ENCODE measurements at regions not wholly inside any gene's neighbourhood (a gene's known extent, or its start where the extent isn't known, plus 50 kb on each side); places are given as distances from the start of the nearest gene placed in this dataset.
"Not testable (repeated sequence)": the region's sequence is repeated elsewhere in the genome, so short reads cannot be mapped to it uniquely, and the experiment has no call there.

DNA sequence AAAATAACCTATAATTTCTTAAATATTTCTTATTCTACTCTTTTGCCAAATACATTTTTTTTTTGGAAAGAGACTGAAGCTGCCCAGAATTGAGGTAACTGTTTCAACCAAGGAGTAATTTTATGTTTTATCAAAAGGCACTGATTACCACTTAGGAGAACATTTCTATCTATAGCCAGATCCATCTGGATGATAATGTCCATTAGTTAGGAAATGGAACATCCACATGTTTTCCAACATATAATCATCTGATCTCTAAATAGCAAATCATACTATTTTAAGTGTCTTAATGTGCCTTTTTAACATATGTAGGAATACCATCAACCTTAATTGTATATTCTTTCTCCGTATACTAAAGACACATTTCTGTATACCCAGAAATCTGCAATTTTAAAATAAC is 1068.9 kb downstream of the NXPH1 start:
- TF ChIP-seq, protein P1, sequence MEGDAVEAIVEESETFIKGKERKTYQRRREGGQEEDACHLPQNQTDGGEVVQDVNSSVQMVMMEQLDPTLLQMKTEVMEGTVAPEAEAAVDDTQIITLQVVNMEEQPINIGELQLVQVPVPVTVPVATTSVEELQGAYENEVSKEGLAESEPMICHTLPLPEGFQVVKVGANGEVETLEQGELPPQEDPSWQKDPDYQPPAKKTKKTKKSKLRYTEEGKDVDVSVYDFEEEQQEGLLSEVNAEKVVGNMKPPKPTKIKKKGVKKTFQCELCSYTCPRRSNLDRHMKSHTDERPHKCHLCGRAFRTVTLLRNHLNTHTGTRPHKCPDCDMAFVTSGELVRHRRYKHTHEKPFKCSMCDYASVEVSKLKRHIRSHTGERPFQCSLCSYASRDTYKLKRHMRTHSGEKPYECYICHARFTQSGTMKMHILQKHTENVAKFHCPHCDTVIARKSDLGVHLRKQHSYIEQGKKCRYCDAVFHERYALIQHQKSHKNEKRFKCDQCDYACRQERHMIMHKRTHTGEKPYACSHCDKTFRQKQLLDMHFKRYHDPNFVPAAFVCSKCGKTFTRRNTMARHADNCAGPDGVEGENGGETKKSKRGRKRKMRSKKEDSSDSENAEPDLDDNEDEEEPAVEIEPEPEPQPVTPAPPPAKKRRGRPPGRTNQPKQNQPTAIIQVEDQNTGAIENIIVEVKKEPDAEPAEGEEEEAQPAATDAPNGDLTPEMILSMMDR (IDR thresholded peaks at IDR 0.05; ENCODE audit: low read depth, low read length) = no peak
- no peaks in the 10 kb centered on the region for H3K4me1 ChIP-seq (ENCODE audit: low read depth)
- H3K27ac ChIP-seq = no peak overlapping the region
- H3K36me3 ChIP-seq = no peaks in the 10 kb centered on the region
- no peaks in the 10 kb centered on the region for H3K27me3 ChIP-seq
- no peak for DNase-seq (ENCODE audit: low read depth in 1 of 2, low spot score in 1 of 2)
- H3K4me3 ChIP-seq = no peak overlapping the region
- H3K9me3 ChIP-seq (ENCODE audit: low read depth) = no peaks in the 10 kb centered on the region

DNA sequence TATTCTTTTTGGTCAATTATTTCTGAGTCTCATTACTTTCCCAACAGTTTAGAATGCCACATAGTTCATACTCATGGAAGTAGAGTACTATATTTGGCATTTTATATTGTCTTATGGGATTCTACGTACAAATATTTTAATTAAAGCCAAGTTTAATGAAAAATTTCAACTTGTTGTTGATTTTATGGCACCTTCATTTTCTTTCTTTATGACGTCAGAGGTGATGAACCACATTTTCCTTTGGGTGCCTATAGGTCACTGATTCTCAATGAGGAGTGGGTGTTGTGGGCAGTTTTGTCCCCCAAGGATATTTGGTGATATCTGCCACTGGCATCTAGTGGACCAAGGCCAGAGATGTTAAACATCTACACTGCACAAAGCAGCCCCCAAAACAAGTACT is 1071.3 kb downstream of the NXPH1 start:
- no peaks in the 10 kb centered on the region for H3K4me1 ChIP-seq (ENCODE audit: low read depth)
- no peaks in the 10 kb centered on the region for H3K27me3 ChIP-seq
- TF ChIP-seq, protein P1 (IDR thresholded peaks at IDR 0.05; ENCODE audit: low read depth, low read length) = no peak
- no peaks in the 10 kb centered on the region for H3K36me3 ChIP-seq
- no peaks in the 10 kb centered on the region for H3K9me3 ChIP-seq (ENCODE audit: low read depth)
- no peak overlapping the region for H3K27ac ChIP-seq
- DNase-seq (ENCODE audit: low read depth in 1 of 2, low spot score in 1 of 2) = no peak
- no peak overlapping the region for H3K4me3 ChIP-seq

DNA sequence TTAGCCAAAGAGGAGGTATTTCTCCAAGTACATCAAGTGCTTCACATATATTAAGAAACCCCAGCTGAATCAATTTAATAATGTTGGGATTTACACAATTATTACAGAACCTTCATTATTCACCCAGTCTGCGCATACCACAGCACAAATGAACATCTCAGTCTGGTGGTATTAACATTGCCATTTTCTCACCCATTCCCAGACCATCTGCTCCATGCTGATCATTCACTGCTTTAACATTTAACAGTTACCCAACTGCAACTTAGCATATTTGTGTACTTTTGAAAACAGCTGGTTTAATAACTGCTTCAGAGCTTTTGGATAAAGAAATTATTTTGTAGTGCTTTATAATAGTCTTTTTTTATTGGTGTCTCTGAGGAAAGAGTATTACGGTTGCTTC is 1072.1 kb downstream of the NXPH1 start:
- no peak for DNase-seq (ENCODE audit: low read depth in 1 of 2, low spot score in 1 of 2)
- no peaks in the 10 kb centered on the region for H3K4me1 ChIP-seq (ENCODE audit: low read depth)
- H3K36me3 ChIP-seq = no peaks in the 10 kb centered on the region
- H3K27me3 ChIP-seq = no peaks in the 10 kb centered on the region
- TF ChIP-seq, protein P1 (IDR thresholded peaks at IDR 0.05; ENCODE audit: low read depth, low read length) = no peak
- no peaks in the 10 kb centered on the region for H3K9me3 ChIP-seq (ENCODE audit: low read depth)
- no peak overlapping the region for H3K27ac ChIP-seq
- H3K4me3 ChIP-seq = no peak overlapping the region

DNA sequence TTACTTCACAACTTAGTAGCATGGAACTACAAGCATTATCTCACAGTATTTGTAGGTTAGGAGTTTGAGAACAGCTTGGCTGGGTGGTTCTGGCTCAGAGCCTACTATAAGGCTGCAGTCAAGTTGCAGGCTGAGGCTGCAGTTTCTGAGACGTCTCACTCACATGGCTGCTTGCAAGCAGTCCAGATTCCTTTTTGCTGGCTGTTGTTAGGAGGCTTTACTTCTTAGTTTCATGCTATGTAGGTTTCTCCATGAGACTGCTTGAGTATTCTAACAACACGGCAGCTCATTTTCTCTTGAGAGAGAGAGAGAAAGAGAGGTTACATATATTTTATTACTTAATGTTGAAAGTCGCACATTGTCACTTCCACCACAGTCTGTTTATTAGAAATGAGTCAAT is 1073.9 kb downstream of the NXPH1 start:
- Histone ChIP-seq H3K27me3 (no peaks in the 10 kb centered on the region), H3K36me3 (no peaks in the 10 kb centered on the region), H3K4me3 (no peak overlapping the region), H3K9me3 (ENCODE audit: low read depth) (no peaks in the 10 kb centered on the region), H3K4me1 (ENCODE audit: low read depth) (no peaks in the 10 kb centered on the region), H3K27ac (no peak overlapping the region)
- TF ChIP-seq, protein P1 (IDR thresholded peaks at IDR 0.05; ENCODE audit: low read depth, low read length) = no peak
- DNase-seq (ENCODE audit: low read depth in 1 of 2, low spot score in 1 of 2) = peak; percentile 8 to 19

DNA sequence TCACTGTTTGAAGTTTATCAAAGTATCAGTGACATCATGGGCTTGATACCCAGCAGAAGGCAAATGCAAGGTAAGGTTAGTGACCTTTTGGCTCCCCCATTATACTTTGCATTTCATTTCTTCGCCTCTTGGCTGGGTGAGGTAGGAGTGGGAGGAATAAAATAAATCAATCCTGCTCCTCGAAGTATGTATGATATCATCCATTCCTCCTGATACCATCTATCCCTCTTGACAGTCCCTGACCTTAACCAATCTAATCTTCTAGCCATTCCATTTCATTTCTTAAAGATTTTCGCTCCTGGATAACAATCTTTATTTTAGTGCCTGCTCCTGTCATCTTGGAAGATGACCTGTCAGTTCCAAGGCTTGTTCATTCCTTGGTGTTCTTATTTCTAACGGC is 1083.3 kb downstream of the NXPH1 start:
- no peak overlapping the region for H3K4me3 ChIP-seq
- H3K27me3 ChIP-seq = no peaks in the 10 kb centered on the region
- TF ChIP-seq, protein P1 (IDR thresholded peaks at IDR 0.05; ENCODE audit: low read depth, low read length) = no peak

DNA sequence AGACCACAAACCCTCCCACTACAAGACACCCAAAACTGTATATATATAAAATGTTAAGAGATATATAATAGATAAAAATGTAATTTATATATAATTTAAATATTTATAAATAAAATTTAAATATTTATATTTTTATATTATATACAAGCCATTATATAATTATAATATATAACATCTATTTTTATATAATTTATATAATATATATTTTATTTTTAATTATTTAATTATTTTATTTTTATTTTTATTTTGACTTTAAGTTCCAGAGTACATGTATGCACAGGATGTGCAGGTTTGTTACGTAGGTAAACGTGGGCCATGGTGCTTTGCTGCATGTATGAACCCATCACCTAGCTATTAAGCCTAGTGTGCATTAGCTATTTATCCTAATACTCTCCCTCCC is 1090.2 kb downstream of the NXPH1 start:
- Histone ChIP-seq H3K4me3 (no peak overlapping the region), H3K27me3 (no peaks in the 10 kb centered on the region), H3K4me1 (ENCODE audit: low read depth) (no peaks in the 10 kb centered on the region), H3K27ac (no peak overlapping the region), H3K9me3 (ENCODE audit: low read depth) (no peaks in the 10 kb centered on the region), H3K36me3 (no peaks in the 10 kb centered on the region)
- TF ChIP-seq, protein P1 (IDR thresholded peaks at IDR 0.05; ENCODE audit: low read depth, low read length) = no peak
- no peak for DNase-seq (ENCODE audit: low read depth in 1 of 2, low spot score in 1 of 2)

More for the DNA sequence above, 1083.3 kb downstream of the NXPH1 start:
- H3K9me3 ChIP-seq (ENCODE audit: low read depth) = no peaks in the 10 kb centered on the region
- no peak overlapping the region for H3K27ac ChIP-seq
- no peaks in the 10 kb centered on the region for H3K36me3 ChIP-seq
- H3K4me1 ChIP-seq (ENCODE audit: low read depth) = no peaks in the 10 kb centered on the region
- no peak for DNase-seq (ENCODE audit: low read depth in 1 of 2, low spot score in 1 of 2)

DNA sequence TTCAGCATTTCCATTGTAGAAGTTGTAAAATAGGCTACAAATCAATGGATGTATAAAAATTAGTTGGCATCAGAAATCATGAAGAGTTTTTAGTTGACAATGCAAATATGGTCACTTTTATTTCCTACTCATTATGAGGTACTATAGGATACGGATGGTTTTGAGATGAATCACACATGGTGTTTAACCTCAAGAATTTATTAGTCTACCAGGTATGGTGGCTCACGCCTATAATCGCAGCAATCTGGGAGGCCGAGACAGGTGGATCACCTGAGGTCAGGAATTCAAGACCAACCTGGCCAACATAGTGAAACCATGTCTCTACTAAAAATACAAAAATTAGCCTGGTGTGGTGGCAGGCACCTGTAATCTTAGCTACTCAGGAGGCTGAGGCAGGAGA is 1119.0 kb downstream of the NXPH1 start:
- not testable (repeated sequence) for H3K36me3 ChIP-seq; H3K27me3 ChIP-seq; DNase-seq (ENCODE audit: low read depth in 1 of 2, low spot score in 1 of 2); H3K4me1 ChIP-seq (ENCODE audit: low read depth); H3K9me3 ChIP-seq (ENCODE audit: low read depth); H3K4me3 ChIP-seq; H3K27ac ChIP-seq

Data from cardiac muscle cell (in vitro differentiated cells and primary cell).